ENCODE measurements at regions not wholly inside any gene's neighbourhood (a gene's known extent, or its start where the extent isn't known, plus 50 kb on each side); places are given as distances from the start of the nearest gene placed in this dataset.

DNA sequence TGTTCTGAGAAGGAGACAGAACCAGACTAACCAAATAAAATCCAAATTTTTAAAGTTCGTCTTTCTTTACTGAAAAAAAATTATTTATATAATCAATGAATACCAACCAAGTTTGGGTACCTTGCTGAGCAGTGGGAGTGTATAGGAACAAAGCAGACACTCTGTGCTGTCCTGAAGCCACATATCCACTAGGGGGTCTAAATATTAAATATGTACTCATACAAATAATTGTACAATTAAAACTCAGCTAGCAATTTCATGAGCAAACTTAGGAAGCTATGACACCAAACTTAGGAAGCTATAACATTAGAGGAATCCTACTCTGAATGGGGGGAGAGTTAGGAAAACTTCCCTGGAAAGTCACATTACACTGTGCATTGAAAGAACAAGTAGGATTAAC lies 582.0 kb upstream of the EPHA5 start:
- no peak overlapping the region for H3K4me3 ChIP-seq
- WGBS, 2 donors: 81 to 92% methylated on average over 1 of the region's 1 CpG
- no peaks in the 10 kb centered on the region for H3K9me3 ChIP-seq
- H3K4me1 ChIP-seq: no peaks in the 10 kb centered on the region
- no peaks in the 10 kb centered on the region for H3K36me3 ChIP-seq
- H3K27ac ChIP-seq: no peak overlapping the region
- H3K27me3 ChIP-seq: no peaks in the 10 kb centered on the region
- TF ChIP-seq EP300 (IDR thresholded peaks at IDR 0.05) (no peak), POLR2AphosphoS5 (IDR thresholded peaks at IDR 0.05) (no peak), POLR2A (IDR thresholded peaks at IDR 0.05) (no peak)
- DNase-seq: no peak
- intact Hi-C loops (cut with DNase I): no loop called here

DNA sequence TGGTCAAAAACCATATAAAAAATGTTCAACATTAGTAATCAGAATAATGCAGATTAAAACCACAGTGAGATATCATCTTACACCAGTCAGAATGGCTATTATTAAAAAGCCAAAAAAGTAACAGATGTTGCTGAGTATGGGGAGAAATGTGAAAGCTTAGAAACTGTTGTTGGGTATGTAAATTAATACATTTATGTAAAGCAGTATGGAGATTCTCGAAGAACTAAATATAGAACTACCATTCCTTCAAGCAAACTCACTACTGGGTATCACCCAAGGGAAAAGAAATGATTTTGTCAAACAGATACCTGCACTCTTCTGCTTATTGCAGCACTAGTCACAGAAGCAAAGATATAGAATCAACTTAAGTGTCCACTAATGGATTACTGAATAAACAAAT lies 576.4 kb upstream of the EPHA5 start:
- intact Hi-C loops (cut with DNase I): no loop called here
- WGBS, 2 donors: 0 to 33% methylated on average over 1 of the region's 1 CpG
- no peak for DNase-seq
- H3K27me3 ChIP-seq: no peaks in the 10 kb centered on the region
- H3K36me3 ChIP-seq: no peaks in the 10 kb centered on the region
- TF ChIP-seq POLR2A (IDR thresholded peaks at IDR 0.05): no peak
- TF ChIP-seq, protein P1, sequence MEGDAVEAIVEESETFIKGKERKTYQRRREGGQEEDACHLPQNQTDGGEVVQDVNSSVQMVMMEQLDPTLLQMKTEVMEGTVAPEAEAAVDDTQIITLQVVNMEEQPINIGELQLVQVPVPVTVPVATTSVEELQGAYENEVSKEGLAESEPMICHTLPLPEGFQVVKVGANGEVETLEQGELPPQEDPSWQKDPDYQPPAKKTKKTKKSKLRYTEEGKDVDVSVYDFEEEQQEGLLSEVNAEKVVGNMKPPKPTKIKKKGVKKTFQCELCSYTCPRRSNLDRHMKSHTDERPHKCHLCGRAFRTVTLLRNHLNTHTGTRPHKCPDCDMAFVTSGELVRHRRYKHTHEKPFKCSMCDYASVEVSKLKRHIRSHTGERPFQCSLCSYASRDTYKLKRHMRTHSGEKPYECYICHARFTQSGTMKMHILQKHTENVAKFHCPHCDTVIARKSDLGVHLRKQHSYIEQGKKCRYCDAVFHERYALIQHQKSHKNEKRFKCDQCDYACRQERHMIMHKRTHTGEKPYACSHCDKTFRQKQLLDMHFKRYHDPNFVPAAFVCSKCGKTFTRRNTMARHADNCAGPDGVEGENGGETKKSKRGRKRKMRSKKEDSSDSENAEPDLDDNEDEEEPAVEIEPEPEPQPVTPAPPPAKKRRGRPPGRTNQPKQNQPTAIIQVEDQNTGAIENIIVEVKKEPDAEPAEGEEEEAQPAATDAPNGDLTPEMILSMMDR (IDR thresholded peaks at IDR 0.05): no peak
- no peak for TF ChIP-seq POLR2AphosphoS5 (IDR thresholded peaks at IDR 0.05)
- no peak for TF ChIP-seq EP300 (IDR thresholded peaks at IDR 0.05)
- H3K9me3 ChIP-seq: no peaks in the 10 kb centered on the region
- H3K4me3 ChIP-seq: no peak overlapping the region
- H3K4me1 ChIP-seq: no peaks in the 10 kb centered on the region
- H3K27ac ChIP-seq: no peak overlapping the region

DNA sequence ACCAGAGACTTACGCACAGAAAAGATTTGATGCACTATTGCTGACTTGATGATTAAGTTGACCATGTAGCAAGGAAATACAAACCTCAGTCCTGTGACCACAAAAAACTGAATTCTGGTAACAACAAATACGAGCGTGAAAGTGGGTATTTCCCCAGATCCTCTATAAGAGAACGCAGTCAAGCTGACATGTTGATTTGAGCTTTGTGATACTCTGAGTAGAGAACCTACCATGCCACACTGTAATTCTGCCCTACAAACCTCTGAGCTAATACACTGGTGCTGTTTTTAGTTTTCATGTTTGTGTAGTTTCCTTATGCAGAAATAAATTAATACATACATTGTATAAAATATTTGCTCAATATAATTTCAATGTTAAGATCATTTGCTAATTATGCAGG lies 565.6 kb upstream of the EPHA5 start:
- no peaks in the 10 kb centered on the region for H3K27me3 ChIP-seq
- TF ChIP-seq POLR2A (IDR thresholded peaks at IDR 0.05) (no peak), EP300 (IDR thresholded peaks at IDR 0.05) (no peak), POLR2AphosphoS5 (IDR thresholded peaks at IDR 0.05) (no peak)
- TF ChIP-seq, protein P1 (IDR thresholded peaks at IDR 0.05): no peak
- H3K27ac ChIP-seq: no peak overlapping the region
- intact Hi-C loops (cut with DNase I): no loop called here
- 84 to 91% methylated on average over 4 of the region's 4 CpGs for WGBS, 2 donors
- DNase-seq: no peak
- no peaks in the 10 kb centered on the region for H3K4me1 ChIP-seq
- H3K9me3 ChIP-seq: no peaks in the 10 kb centered on the region
- H3K36me3 ChIP-seq: no peaks in the 10 kb centered on the region
- no peak overlapping the region for H3K4me3 ChIP-seq

DNA sequence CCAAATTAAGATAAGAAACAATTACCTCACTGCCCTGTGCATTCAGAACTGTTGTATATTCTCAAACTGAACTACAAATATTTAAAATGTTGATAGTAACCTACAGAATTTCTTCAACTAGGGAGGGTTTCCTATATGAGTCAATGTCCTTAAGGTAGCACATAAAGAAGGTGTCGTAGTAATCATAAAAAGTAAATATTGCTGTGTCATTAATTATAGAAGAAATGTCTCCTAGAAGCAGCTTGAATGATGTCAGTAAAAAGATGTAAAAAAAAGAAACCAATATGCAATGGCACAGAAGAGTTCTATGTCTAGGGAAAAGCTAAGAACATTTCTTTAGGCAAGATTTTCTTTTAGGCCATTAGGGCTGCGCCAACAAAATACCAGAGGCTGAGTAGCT lies 559.6 kb upstream of the EPHA5 start:
- H3K4me1 ChIP-seq: peaks cover 0 to 2% (median 0%) of the 10 kb centered on the region in 4 donors
- TF ChIP-seq POLR2AphosphoS5 (IDR thresholded peaks at IDR 0.05) (no peak), POLR2A (IDR thresholded peaks at IDR 0.05) (no peak), EP300 (IDR thresholded peaks at IDR 0.05) (no peak)
- TF ChIP-seq, protein P1 (IDR thresholded peaks at IDR 0.05): no peak
- H3K27me3 ChIP-seq: no peaks in the 10 kb centered on the region
- H3K36me3 ChIP-seq: no peaks in the 10 kb centered on the region
- H3K9me3 ChIP-seq: no peaks in the 10 kb centered on the region
- no peak for DNase-seq
- intact Hi-C loops (cut with DNase I): no loop called here
- no peak overlapping the region for H3K27ac ChIP-seq
- no peak overlapping the region for H3K4me3 ChIP-seq
- 67 to 78% methylated on average over 2 of the region's 2 CpGs for WGBS, 2 donors

DNA sequence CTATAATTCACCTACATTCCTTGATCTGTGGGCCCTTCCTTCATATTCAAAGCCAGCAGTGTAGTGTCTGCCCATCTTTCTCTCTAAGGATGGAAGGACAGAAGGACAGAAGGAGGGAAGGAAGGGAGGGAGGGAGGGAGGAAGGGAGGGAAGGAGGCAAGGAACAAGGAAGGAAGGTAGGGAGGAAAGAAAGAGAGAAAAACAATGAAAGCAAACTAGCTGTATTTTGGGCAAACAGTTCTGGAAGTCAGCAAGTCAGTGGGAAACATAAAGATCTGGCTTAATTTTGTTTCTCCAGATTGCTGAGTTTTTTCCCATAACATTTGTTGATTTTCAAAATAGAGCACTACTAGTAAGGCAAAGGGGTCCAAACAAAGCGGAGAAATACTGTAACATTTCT lies 555.2 kb upstream of the EPHA5 start:
- Histone ChIP-seq H3K4me1 (peaks cover 0 to 2% (median 0%) of the 10 kb centered on the region in 4 donors), H3K27ac (no peak overlapping the region), H3K36me3 (no peaks in the 10 kb centered on the region), H3K27me3 (no peaks in the 10 kb centered on the region), H3K4me3 (no peak overlapping the region), H3K9me3 (no peaks in the 10 kb centered on the region)
- intact Hi-C loops (cut with DNase I): no loop called here
- DNase-seq: no peak
- TF ChIP-seq POLR2AphosphoS5 (IDR thresholded peaks at IDR 0.05): no peak
- no peak for TF ChIP-seq EP300 (IDR thresholded peaks at IDR 0.05)
- no peak for TF ChIP-seq POLR2A (IDR thresholded peaks at IDR 0.05)
- TF ChIP-seq, protein P1 (IDR thresholded peaks at IDR 0.05): no peak
- WGBS, 2 donors: 91 to 100% methylated on average over 1 of the region's 1 CpG
